NB4 (cell line): ENCODE measurements at regions not wholly inside any gene's neighbourhood (a gene's known extent, or its start where the extent isn't known, plus 50 kb on each side); places are given as distances from the start of the nearest gene placed in this dataset.

ENCODE experiments used
- DNase-seq: peaks from one replicate; pipeline ENCODE4 v3.0.0; 2010; ENCODE audit warnings: low read depth
- H3K4me3 ChIP-seq: one replicate; pipeline ENCODE4 v1.5.1; 2011; ENCODE audit warnings: mild to moderate bottlenecking, low read depth, low read length, moderate library complexity
- MYC ChIP-seq: IDR thresholded peaks from 2 replicates; pipeline ENCODE4 v1.6.1; 2011; ENCODE audit warnings: low read depth, low read length
- POLR2A ChIP-seq: IDR thresholded peaks from 2 replicates; pipeline ENCODE4 v1.6.1; 2011; ENCODE audit warnings: mild to moderate bottlenecking; ENCODE audit not compliant: insufficient read length; ENCODE audit errors: extremely low read depth
- TF ChIP-seq, protein P1 (sequence below): IDR thresholded peaks from one replicate; pipeline ENCODE4 v1.5.1; 2012; ENCODE audit warnings: low read depth, low read length
- TF ChIP-seq, protein P2 (sequence below): IDR thresholded peaks from 2 replicates; pipeline ENCODE4 v1.6.1; 2011; ENCODE audit warnings: low read depth, low read length

DNA sequence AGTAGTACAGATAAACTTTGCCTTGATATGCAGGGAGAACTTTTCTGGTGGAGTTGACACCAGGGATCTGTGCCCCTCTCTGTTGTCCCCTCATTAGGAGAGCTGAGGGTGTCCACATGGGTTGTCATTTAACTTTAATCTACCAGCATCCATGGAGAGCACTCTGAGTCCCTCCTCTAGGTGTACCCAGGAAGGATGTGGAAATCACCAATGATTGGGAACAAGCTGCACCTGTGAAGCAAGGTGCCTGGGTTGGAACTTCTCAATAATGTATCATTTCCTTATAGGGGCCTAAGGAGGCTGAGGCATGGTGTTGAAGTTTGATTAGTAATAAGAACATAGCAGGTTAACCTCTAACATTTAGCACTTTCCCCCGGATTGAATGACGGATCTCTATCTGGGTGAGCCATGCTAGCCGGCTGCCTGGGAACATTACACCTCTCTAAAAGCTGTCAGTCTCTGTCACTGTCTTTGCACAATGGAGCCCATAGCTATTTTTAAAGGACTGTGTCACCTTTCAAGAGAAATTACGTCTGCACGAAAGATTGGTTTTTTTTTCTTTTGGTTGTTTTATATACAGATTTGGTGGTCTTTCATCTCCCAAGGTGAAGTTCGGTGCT is 239.3 kb downstream of the MAF start:
- TF ChIP-seq, protein P1, sequence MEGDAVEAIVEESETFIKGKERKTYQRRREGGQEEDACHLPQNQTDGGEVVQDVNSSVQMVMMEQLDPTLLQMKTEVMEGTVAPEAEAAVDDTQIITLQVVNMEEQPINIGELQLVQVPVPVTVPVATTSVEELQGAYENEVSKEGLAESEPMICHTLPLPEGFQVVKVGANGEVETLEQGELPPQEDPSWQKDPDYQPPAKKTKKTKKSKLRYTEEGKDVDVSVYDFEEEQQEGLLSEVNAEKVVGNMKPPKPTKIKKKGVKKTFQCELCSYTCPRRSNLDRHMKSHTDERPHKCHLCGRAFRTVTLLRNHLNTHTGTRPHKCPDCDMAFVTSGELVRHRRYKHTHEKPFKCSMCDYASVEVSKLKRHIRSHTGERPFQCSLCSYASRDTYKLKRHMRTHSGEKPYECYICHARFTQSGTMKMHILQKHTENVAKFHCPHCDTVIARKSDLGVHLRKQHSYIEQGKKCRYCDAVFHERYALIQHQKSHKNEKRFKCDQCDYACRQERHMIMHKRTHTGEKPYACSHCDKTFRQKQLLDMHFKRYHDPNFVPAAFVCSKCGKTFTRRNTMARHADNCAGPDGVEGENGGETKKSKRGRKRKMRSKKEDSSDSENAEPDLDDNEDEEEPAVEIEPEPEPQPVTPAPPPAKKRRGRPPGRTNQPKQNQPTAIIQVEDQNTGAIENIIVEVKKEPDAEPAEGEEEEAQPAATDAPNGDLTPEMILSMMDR: no peak
- no peak for TF ChIP-seq POLR2A
- no peak for TF ChIP-seq MYC
- TF ChIP-seq, protein P2, sequence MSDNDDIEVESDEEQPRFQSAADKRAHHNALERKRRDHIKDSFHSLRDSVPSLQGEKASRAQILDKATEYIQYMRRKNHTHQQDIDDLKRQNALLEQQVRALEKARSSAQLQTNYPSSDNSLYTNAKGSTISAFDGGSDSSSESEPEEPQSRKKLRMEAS: no peak
- DNase-seq: no peak
- no peak overlapping the region for H3K4me3 ChIP-seq

DNA sequence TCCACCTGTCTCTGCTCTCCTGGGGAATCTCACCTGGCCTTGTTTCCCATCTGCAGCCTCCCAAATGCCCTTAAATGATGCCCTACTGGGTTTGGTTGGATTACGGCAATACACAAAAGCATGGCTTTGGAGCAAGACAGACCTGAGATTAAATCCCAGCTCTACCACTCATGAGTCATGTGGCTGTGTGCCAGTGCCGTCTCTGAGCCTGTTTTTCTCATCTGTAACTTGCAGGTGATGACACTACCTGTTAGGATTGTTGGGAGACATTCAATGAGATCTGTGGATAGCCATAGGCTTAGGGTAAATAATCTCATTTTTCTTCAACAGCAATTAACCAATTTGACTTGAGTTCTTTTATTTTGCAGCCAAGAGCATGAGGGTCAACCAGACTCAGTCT is 240.3 kb downstream of the MAF start:
- TF ChIP-seq MYC (no peak), POLR2A (no peak)
- TF ChIP-seq, protein P2: no peak
- TF ChIP-seq, protein P1: no peak
- DNase-seq: no peak
- no peak overlapping the region for H3K4me3 ChIP-seq

DNA sequence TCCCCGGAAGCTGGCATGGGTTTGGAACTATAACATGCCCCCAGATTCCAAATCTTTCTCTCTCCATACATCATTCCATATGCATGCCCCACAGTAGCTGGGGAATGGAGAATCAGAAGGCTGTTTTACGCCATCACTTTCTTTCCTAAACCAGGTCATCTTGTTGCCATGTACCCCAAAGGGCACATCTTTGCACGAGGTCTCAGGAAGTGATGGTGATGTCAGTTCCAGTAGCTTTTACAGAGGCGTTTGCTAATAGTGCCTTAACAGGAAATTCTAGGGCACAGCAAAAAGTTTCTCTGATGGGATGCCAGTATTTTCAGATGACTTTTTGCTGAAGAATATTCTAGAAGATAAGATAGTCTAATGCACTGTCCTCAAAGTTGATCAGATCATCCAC is 241.5 kb downstream of the MAF start:
- no peak for DNase-seq
- TF ChIP-seq POLR2A (no peak), MYC (no peak)
- TF ChIP-seq, protein P2: no peak
- TF ChIP-seq, protein P1: no peak
- H3K4me3 ChIP-seq: no peak overlapping the region

DNA sequence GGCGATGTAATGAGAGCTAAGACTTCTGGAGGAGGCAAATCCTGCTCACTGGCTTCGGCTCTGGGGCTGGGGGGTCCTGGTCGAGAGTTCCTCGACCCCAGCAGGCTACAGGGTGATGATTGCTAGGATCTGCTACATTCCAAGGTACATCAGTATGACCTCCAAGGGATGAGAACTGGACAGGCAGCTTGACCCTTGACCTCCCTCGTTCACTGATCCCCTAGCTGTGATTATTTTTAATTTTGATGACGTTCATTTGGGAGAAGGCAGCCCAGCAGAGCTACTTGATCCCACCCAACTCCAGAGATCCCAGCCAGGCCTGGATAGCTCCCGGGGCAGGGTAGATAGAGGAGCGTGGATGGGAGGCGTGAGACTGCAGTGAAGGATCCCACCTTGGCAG is 242.3 kb downstream of the MAF start:
- no peak for DNase-seq
- TF ChIP-seq, protein P2: no peak
- TF ChIP-seq POLR2A: no peak
- TF ChIP-seq MYC: no peak
- TF ChIP-seq, protein P1: no peak
- no peak overlapping the region for H3K4me3 ChIP-seq

DNA sequence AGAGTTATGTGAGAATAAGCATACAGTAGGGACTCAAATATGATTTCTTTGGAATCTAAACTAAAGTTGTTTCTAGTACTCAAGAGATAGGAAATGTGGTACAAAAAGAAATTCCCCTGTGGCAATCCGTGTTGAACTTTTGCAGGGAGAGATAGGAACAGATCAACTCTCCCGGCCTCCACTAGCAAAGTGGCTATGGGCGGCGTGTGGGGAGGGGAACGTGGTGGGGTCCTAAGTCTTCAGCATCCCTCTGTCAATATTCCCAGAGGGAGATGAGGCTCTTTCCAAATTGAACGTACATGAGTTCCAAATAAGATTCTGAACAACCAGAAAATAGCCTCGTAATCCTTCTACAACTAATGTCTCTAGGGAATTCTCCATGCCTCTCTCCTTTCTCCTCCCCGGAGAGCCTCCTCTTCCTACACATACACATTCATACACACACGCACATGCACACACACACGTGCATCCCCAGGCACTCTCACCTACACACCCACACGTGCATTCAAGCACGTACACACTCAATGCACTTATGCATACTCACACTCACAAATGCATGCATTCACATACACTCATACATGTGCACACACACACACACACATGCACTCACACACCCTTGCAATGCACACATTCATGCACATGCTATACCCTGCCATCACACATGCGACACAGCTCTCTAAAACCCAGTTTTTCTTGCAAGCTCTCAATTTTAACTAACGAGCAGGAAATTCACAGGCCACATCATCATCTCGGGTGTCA is 244.8 kb downstream of the MAF start:
- H3K4me3 ChIP-seq: no peak overlapping the region
- DNase-seq: no peak
- TF ChIP-seq POLR2A (no peak), MYC (no peak)
- TF ChIP-seq, protein P1: no peak
- TF ChIP-seq, protein P2: no peak
